GM13976 (cell line): ENCODE measurements at regions not wholly inside any gene's neighbourhood (a gene's known extent, or its start where the extent isn't known, plus 50 kb on each side); places are given as distances from the start of the nearest gene placed in this dataset.

Source experiments
- DNase-seq: peaks from one replicate; pipeline ENCODE4 v3.0.0; 2012; ENCODE audit warnings: low spot score
- CTCF ChIP-seq: IDR thresholded peaks from 2 replicates; pipeline ENCODE4 v1.5.1; 2012; ENCODE audit warnings: borderline replicate concordance, mild to moderate bottlenecking; ENCODE audit not compliant: insufficient read depth; ENCODE audit errors: extremely low read depth, missing control alignments, control extremely low read depth
- in situ Hi-C: fragments of 300-500 bp; cut with MboI; formaldehyde crosslinking; loops from one replicate; pipeline ENCODE4 v1.12.0; 2022; ENCODE audit warnings: low sequenced_read_pairs, mixed read lengths, inconsistent platforms; ENCODE audit not compliant: unreplicated experiment

GRCh38 chr3:17928502-17929145 is 186.2 kb upstream of the TBC1D5 start:
- TF ChIP-seq CTCF = no peak
- in situ Hi-C loops = no loop called here
- DNase-seq = no peak

GRCh38 chr3:17927036-17927435 is 184.6 kb upstream of the TBC1D5 start:
- in situ Hi-C loops = no loop called here
- no peak for DNase-seq
- TF ChIP-seq CTCF = no peak

- no peak for DNase-seq
- in situ Hi-C loops = no loop called here
- TF ChIP-seq CTCF = no peak
Observed at GRCh38 chr3:17915341-17915740, 172.9 kb upstream of the TBC1D5 start.

- in situ Hi-C loops = no loop called here
- TF ChIP-seq CTCF = no peak
- no peak for DNase-seq
Observed at GRCh38 chr3:17913359-17913758, 170.9 kb upstream of the TBC1D5 start.

GRCh38 chr3:17911986-17912760 is 169.7 kb upstream of the TBC1D5 start:
- DNase-seq = no peak
- no peak for TF ChIP-seq CTCF
- in situ Hi-C loops = no loop called here

- no peak for DNase-seq
- in situ Hi-C loops = no loop called here
- TF ChIP-seq CTCF = no peak
Observed at GRCh38 chr3:17910922-17911321, 168.5 kb upstream of the TBC1D5 start.
